HG03520 (cell line): ENCODE measurements at regions not wholly inside any gene's neighbourhood (a gene's known extent, or its start where the extent isn't known, plus 50 kb on each side); places are given as distances from the start of the nearest gene placed in this dataset.

Experiments
- ATAC-seq: cut with Tn5 transposase; IDR thresholded peaks from one replicate; pipeline ENCODE4 v1.9.1; 2021; ENCODE audit warnings: mild to moderate bottlenecking, moderate library complexity; ENCODE audit not compliant: unreplicated experiment

- peak; percentile 99 for ATAC-seq
Measured at GRCh38 chr4:124018383-124019317, 622.1 kb downstream of the SPRY1 start.

- ATAC-seq: no peak
Measured at GRCh38 chr4:124019749-124020549, 623.4 kb downstream of the SPRY1 start.

DNA sequence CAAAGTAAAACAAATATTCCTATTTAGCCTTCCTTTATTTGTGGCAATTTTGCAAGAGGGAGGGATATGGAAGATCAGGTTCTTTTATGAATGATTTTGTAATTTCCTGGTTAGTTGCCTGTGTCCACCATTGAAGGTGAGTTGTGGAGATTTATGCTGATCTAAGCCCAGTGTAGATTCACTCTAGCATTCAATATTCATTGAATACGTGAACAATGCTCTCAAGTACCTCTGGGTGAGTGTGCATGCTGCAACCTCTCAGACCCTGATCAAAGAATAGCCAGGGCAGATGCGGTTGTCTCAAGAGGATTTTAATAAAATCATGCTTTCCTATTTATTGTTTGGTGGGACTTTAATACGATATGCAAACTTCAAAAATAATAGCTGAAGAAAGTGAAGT is 628.4 kb downstream of the SPRY1 start:
- ATAC-seq: no peak

- ATAC-seq: no peak
Measured at GRCh38 chr4:124025428-124025827, 628.8 kb downstream of the SPRY1 start.

DNA sequence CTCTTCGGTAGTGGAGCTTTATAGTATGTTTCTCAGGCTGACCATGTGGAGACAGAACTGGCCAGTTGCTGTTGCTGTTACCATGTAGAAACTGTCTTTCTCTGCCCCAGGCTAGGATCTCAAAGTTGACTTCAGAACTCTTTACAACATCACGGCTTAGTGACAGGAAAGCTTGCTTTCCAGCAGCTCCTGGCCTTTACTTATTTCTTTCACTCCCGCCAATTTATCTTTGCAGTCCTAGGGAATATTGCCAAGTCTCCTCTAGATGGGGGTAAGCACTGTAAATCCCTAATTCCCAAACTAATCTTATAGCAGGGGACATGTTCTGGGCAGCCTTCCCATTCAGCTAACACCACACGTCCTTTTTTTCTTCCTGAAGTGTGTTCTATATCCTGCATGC is 631.6 kb downstream of the SPRY1 start:
- no peak for ATAC-seq

DNA sequence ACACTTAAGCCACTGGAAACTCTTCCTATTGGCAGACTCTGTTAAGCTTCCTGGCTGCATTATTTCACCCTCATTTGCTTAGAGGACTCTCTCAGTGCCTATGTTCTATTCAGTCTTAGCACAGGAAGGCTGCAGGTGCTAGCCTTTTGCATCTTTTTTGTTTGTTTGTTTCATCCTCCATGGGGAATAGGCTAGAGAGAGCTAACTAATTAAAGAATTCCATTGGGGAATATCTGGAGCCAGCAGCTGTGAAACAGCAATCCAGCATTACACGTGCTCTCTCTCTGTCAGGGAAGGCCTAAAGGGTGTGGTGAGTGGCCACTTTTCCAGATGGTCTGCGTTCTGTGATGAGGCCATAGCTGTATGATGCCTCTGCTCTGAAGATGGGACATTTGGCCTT is 633.6 kb downstream of the SPRY1 start:
- ATAC-seq: no peak

GRCh38 chr4:124032035-124032434 is 635.4 kb downstream of the SPRY1 start:
- ATAC-seq: no peak

- ATAC-seq: no peak
Measured at GRCh38 chr4:124035364-124036041, 638.9 kb downstream of the SPRY1 start.

DNA sequence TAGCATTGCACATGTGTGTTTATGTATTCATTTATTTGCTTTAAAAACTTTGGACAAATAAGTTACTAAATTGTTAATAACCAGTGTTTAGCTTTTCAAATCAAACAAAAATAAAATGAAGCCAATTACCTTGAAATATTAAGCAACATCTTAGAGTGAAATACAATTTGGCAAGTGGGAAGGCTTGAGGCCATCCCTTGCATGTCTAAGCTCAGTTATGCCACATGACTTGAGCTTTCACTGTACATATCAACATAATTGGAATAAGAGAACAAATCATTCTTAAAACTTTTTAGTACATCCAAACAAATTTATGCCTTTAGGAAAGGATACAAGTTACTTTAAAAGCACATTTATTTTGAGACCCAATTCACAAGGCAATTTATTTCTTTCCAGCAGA is 640.6 kb downstream of the SPRY1 start:
- ATAC-seq: no peak

- no peak for ATAC-seq
Measured at GRCh38 chr4:124044330-124044729, 647.7 kb downstream of the SPRY1 start.

DNA sequence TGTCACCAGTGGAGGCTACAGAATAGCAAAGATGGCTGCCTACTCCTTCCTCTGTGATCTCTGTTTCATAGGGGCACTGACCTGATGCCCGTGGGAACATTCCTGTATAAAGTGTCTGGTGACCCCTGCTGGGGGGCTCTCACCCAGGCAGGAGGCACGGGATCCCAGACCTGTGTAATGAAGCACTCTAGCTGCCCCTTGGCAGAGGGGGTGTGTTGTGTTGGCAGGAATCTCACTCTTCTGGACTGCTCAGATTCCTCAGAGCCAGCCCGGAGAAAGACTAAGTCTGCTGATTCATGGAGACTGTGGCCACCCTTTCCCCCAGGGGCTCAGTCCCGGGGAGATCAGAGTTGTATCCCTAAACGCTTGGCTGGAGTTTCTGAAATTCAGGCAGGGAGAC is 648.3 kb downstream of the SPRY1 start:
- no peak for ATAC-seq

DNA sequence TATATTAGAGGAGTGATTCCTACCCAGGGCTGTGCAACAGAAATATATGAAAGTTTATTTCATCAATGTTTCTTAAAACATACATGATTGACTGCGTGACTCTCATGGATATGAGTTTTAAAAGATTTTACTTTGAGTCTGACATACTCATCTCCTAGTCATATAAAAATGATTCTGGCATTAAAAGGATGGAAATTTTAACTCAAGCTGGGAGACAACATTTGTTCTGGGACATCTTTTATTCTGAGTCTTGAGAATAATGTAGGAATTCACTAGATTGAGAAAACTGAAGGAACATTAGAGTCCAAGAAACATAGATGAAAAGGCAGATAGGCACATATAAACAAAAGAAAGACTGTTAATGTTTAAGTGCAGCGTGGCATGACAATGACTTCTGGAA is 649.6 kb downstream of the SPRY1 start:
- no peak for ATAC-seq

GRCh38 chr4:124053872-124054538 is 657.4 kb downstream of the SPRY1 start:
- ATAC-seq: no peak

- no peak for ATAC-seq
Measured at GRCh38 chr4:124055336-124055735, 657.2 kb downstream of the ANKRD50 start.

GRCh38 chr4:124055896-124056295 is 656.6 kb downstream of the ANKRD50 start:
- no peak for ATAC-seq

- ATAC-seq: peak; percentile 56
Measured at GRCh38 chr4:124060261-124060918, 652.1 kb downstream of the ANKRD50 start.

DNA sequence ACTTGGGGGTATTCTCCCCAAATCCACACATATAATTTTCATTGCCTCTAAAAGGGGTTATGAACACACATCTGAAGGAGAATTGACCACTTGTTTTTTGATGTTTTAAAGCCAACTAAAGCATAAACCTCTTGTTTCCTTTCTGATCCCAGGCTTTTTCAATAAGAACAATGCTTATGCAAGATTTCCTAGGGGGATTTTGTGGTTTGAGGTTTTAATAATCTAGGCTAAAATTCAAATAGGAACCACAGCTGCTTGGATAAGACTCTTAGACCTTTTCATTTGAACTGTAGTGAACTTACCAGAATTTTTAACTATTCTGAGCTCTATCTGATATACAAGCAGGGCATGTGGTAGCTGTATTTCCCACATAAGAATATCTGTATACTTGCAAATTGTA is 651.1 kb downstream of the ANKRD50 start:
- ATAC-seq: no peak

DNA sequence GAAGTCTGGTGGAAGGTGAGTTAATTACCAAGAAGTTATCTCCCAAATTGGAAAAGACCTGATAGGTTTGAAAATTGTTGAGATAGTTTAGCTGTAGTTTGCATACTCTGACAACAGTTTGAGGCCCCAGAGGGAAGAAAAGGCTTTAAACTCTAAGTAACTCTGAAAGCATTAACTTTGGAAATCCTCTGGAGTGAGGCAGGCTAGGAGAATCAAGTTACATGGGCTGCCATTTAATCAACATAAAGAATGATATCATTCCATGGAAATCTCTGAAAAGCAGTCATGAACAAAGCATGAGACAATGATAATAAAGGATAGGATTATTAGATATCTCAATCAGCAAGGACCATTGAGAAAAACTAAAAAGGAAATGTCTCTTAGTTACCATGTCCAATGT is 647.1 kb downstream of the ANKRD50 start:
- no peak for ATAC-seq

GRCh38 chr4:124065936-124066335 is 646.6 kb downstream of the ANKRD50 start:
- no peak for ATAC-seq

DNA sequence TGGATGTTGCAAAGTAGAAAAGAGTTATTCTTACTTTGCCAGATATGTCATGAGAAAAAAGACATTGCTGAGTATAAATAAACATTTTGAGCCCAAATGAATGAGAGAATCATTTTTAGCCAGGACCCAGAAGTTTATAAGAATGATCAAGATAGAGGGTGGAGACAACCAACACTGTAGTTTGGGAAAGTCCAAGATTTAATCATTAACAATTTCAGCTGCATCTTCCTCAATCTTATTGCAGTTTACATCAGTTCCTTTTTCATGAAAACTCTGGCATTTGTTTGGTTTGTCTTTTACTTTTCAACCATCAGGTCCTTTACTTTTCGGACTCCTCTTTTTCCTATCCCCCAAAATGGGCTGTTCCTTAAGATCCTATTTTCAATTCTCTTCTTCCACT is 645.9 kb downstream of the ANKRD50 start:
- no peak for ATAC-seq
